ENCODE measurements at regions not wholly inside any gene's neighbourhood (a gene's known extent, or its start where the extent isn't known, plus 50 kb on each side); places are given as distances from the start of the nearest gene placed in this dataset.

DNA sequence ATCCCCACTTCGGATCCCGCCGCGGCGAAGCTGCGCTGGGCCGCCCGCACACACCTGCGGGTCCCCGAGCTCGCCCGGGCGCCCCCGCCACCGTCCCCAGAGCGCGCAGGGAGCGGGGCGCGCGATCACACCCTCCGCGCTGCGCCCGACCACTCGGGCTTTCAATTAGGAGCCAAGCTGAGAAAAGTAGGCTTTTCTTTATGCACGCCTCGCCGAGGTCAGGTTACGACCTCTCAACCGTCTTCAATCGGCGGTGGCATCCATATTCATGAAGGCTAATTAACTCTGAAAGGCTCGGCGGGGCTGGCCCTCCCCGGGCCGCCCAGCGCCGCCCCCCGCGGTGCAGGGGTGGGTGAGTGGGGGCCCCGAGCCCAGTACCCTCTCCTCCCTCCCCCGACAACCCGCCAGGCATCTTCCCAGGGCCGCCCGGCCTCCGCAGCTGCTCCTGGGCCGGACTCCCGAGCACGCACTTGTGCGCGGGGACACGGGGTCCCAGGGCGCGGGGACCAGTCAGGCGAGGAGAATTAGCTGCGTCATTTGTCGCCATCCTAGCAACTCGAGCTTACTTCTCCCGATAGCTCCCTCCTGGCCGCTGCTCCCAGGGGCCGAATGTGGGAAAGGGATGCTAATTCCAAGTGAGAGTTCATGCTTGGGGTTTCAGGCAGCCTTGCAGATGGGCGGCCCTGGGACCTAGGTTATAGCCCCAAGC lies 155.5 kb upstream of the LYZL2 start:
- H3K9ac ChIP-seq (ENCODE audit: low read length in 3 of 3): peak overlapping the region; percentile 45 to 88 (median 75)

GRCh38 chr10:30784524-30784896 lies 155.0 kb upstream of the LYZL2 start:
- peak in 1 of 5 donors; percentile 56 for DNase-seq
- Histone ChIP-seq H3K27me3 (ENCODE audit: control insufficient read depth, insufficient read depth, low read length) (no peaks in the 10 kb centered on the region), H3K4me3 (ENCODE audit: low read length in 3 of 3) (peak overlapping the region; percentile 62 to 80 (median 78)), H3K4me1 (ENCODE audit: control insufficient read depth in 2 of 3, insufficient read depth in 2 of 3, low read depth in 1 of 3, low read length in 3 of 3) (peaks cover 0 to 3% (median 3%) of the 10 kb centered on the region in 3 donors), H3K9me3 (ENCODE audit: control insufficient read depth in 2 of 3, insufficient read depth in 1 of 3, low read length in 3 of 3) (no peaks in the 10 kb centered on the region), H3K36me3 (ENCODE audit: control insufficient read depth in 2 of 3, insufficient read depth in 3 of 3, low read length in 3 of 3) (no peaks in the 10 kb centered on the region), H3K9ac (ENCODE audit: low read length in 3 of 3) (peak overlapping the region; percentile 1 to 88 (median 75)), H3K27ac (ENCODE audit: low read depth in 2 of 2, low read length in 2 of 2) (peak overlapping the region; percentile 95 to 96)
- no peak for TF ChIP-seq CTCF (IDR thresholded peaks at IDR 0.05; ENCODE audit: borderline replicate concordance, extremely low read depth, insufficient read depth)
- intact Hi-C loops (cut with DNase I): no loop called here
- FAIRE-seq: no peak

More for the DNA sequence above, 155.5 kb upstream of the LYZL2 start:
- no peaks in the 10 kb centered on the region for H3K36me3 ChIP-seq (ENCODE audit: control insufficient read depth in 2 of 3, insufficient read depth in 3 of 3, low read length in 3 of 3)
- intact Hi-C loops (cut with DNase I): no loop called here
- DNase-seq (peak; percentile 87 to 94 (median 90)), FAIRE-seq (no peak)
- no peaks in the 10 kb centered on the region for H3K27me3 ChIP-seq (ENCODE audit: control insufficient read depth, insufficient read depth, low read length)
- peaks cover 0 to 3% (median 3%) of the 10 kb centered on the region in 3 donors for H3K4me1 ChIP-seq (ENCODE audit: control insufficient read depth in 2 of 3, insufficient read depth in 2 of 3, low read depth in 1 of 3, low read length in 3 of 3)
- H3K9me3 ChIP-seq (ENCODE audit: control insufficient read depth in 2 of 3, insufficient read depth in 1 of 3, low read length in 3 of 3): no peaks in the 10 kb centered on the region
- peak overlapping the region; percentile 62 to 80 (median 78) for H3K4me3 ChIP-seq (ENCODE audit: low read length in 3 of 3)
- H3K27ac ChIP-seq (ENCODE audit: low read depth in 2 of 2, low read length in 2 of 2): peak overlapping the region; percentile 95 to 96
- TF ChIP-seq CTCF (IDR thresholded peaks at IDR 0.05; ENCODE audit: borderline replicate concordance, extremely low read depth, insufficient read depth): no peak

DNA sequence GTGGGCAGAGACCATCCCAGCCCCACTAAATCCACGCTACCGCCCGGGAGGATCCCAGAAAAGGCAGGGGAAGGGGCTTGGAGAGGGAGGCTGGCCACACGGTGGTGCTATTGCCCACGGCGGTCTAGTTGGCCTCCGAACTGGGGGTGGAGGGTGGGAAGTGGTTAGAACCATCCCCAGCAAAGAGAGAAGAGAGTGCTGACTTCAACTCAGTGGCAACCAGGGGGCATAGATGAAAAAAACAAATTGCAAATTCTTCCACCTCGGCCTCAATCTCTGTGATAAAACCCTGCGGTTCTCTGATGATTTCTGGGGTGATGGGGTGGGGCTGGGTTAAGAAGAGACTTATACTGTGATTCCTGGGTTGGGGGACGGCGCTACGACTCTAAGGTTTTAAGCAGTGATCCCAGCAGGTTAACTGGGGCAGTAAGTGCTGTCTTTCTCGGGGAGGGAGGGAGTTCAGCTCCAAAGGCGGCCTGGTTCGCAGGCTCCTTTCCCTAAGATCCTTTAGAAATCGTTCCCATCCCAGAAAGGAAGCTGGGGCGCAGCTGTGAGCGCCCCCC lies 154.5 kb upstream of the LYZL2 start:
- Histone ChIP-seq H3K27me3 (ENCODE audit: control insufficient read depth, insufficient read depth, low read length) (no peaks in the 10 kb centered on the region), H3K9ac (ENCODE audit: low read length in 3 of 3) (peak overlapping the region in 1 of 3 donors; percentile 58), H3K4me1 (ENCODE audit: control insufficient read depth in 2 of 3, insufficient read depth in 2 of 3, low read depth in 1 of 3, low read length in 3 of 3) (peaks cover 0 to 3% (median 3%) of the 10 kb centered on the region in 3 donors), H3K4me3 (ENCODE audit: low read length in 3 of 3) (peak overlapping the region; percentile 23 to 80 (median 57)), H3K9me3 (ENCODE audit: control insufficient read depth in 2 of 3, insufficient read depth in 1 of 3, low read length in 3 of 3) (no peaks in the 10 kb centered on the region), H3K36me3 (ENCODE audit: control insufficient read depth in 2 of 3, insufficient read depth in 3 of 3, low read length in 3 of 3) (no peaks in the 10 kb centered on the region), H3K27ac (ENCODE audit: low read depth in 2 of 2, low read length in 2 of 2) (peak overlapping the region; percentile 51 to 59)
- peak; percentile 86 for TF ChIP-seq CTCF (IDR thresholded peaks at IDR 0.05; ENCODE audit: borderline replicate concordance, extremely low read depth, insufficient read depth)
- no peak for FAIRE-seq
- DNase-seq: peak; percentile 89 to 94 (median 92)
- intact Hi-C loops (cut with DNase I): no loop called here

Data from kidney (tissue), 13 donors.